Mammary epithelial cell (primary cell): ENCODE measurements at regions not wholly inside any gene's neighbourhood (a gene's known extent, or its start where the extent isn't known, plus 50 kb on each side); places are given as distances from the start of the nearest gene placed in this dataset.

ENCODE experiments used
- CTCF ChIP-seq, 2 donors: IDR thresholded peaks in 1 of 2; conservative IDR thresholded peaks in 1 of 2; 2 replicates each; pipeline ENCODE4 v1.5.1; 2011 to 2012; ENCODE audit warnings: inconsistent platforms in 2 of 2, low read length in 2 of 2, mild to moderate bottlenecking in 2 of 2, control low read depth in 1 of 2, low read depth in 1 of 2; ENCODE audit not compliant: insufficient read depth in 1 of 2; ENCODE audit errors: extremely low read depth in 1 of 2
- EZH2 ChIP-seq: IDR thresholded peaks from 2 replicates; pipeline ENCODE4 v1.6.1; 2012; ENCODE audit warnings: low read length, inconsistent platforms, borderline replicate concordance

DNA sequence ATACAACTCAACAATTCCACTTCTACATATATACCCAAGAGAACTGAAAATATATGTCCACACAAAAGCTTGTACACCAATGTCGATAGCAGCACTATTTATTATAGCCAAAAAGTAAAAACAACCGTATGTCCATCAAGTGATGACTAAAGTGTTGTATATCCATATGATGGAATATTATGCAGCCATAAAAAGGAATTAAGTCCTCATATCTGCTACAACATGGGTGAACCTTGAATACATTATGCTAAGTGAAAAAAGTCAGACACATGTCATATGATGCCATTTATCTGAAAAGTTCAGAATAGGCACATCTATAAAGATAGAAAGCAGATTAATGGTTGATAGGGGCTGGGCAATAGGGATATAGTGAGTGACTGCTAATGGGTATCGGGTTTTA is 204.5 kb downstream of the KCNRG start:
- TF ChIP-seq EZH2 (no peak), CTCF (conservative IDR thresholded peaks at IDR 0.05 in 1 of 2, IDR thresholded peaks at IDR 0.05 in 1 of 2; ENCODE audit: extremely low read depth in 1 of 2, insufficient read depth in 1 of 2, low read depth in 1 of 2, low read length in 2 of 2) (no peak)
